Left kidney (tissue), 1 donor: ENCODE measurements at regions not wholly inside any gene's neighbourhood (a gene's known extent, or its start where the extent isn't known, plus 50 kb on each side); places are given as distances from the start of the nearest gene placed in this dataset.

Experiments used
- DNase-seq: peaks from one replicate; pipeline ENCODE4 v3.0.0-alpha.2; 2013

GRCh38 chr1:172954476-172955150 is 96.1 kb downstream of the TNFSF18 start:
- no peak for DNase-seq

GRCh38 chr1:172955161-172955815 is 95.5 kb downstream of the TNFSF18 start:
- DNase-seq, result no peak

GRCh38 chr1:172956871-172957270 is 93.9 kb downstream of the TNFSF18 start:
- no peak for DNase-seq

GRCh38 chr1:172957491-172957890 is 93.2 kb downstream of the TNFSF18 start:
- DNase-seq, result no peak

- DNase-seq, result no peak
These were observed 91.2 kb downstream of the TNFSF18 start for GRCh38 chr1:172959571-172959970.

GRCh38 chr1:172960019-172960418 is 90.7 kb downstream of the TNFSF18 start:
- DNase-seq, result no peak

GRCh38 chr1:172960454-172961208 is 90.1 kb downstream of the TNFSF18 start:
- no peak for DNase-seq

GRCh38 chr1:172964864-172965263 is 85.9 kb downstream of the TNFSF18 start:
- DNase-seq, result no peak

- no peak for DNase-seq
These were observed 83.7 kb downstream of the TNFSF18 start for GRCh38 chr1:172966844-172967540.

- DNase-seq, result no peak
These were observed 82.8 kb downstream of the TNFSF18 start for GRCh38 chr1:172967936-172968335.

GRCh38 chr1:172969611-172970010 is 81.1 kb downstream of the TNFSF18 start:
- no peak for DNase-seq

- DNase-seq, result no peak
These were observed 80.6 kb downstream of the TNFSF18 start for GRCh38 chr1:172970186-172970585.

GRCh38 chr1:172971241-172971640 is 79.5 kb downstream of the TNFSF18 start:
- no peak for DNase-seq

- no peak for DNase-seq
These were observed 78.5 kb downstream of the TNFSF18 start for GRCh38 chr1:172972258-172972657.

- DNase-seq, result no peak
These were observed 77.3 kb downstream of the TNFSF18 start for GRCh38 chr1:172973424-172973823.

GRCh38 chr1:172976222-172977041 is 74.3 kb downstream of the TNFSF18 start:
- DNase-seq, result peak; percentile 43

- no peak for DNase-seq
These were observed 73.3 kb downstream of the TNFSF18 start for GRCh38 chr1:172977296-172978017.

GRCh38 chr1:172978595-172978994 is 72.1 kb downstream of the TNFSF18 start:
- no peak for DNase-seq

- no peak for DNase-seq
These were observed 70.9 kb downstream of the TNFSF18 start for GRCh38 chr1:172979828-172980227.

GRCh38 chr1:172980456-172980855 is 70.3 kb downstream of the TNFSF18 start:
- DNase-seq, result no peak

GRCh38 chr1:172980971-172981370 is 69.8 kb downstream of the TNFSF18 start:
- no peak for DNase-seq
